NCI-H2029 (cell line): ENCODE measurements at regions not wholly inside any gene's neighbourhood (a gene's known extent, or its start where the extent isn't known, plus 50 kb on each side); places are given as distances from the start of the nearest gene placed in this dataset.

Source experiments
- DNase-seq: peaks from one replicate; lab custom pipeline; 2025; lab: John Stamatoyannopoulos, UW

GRCh38 chr13:37934339-37935191, 65.0 kb upstream of the TRPC4 start:
- no peak for DNase-seq

GRCh38 chr13:37929308-37929707, 59.7 kb upstream of the TRPC4 start:
- no peak for DNase-seq

GRCh38 chr13:37927561-37927960, 58.0 kb upstream of the TRPC4 start:
- DNase-seq, result no peak

GRCh38 chr13:37925878-37926473, 56.4 kb upstream of the TRPC4 start:
- no peak for DNase-seq

- DNase-seq, result no peak
Measured at GRCh38 chr13:37923236-37923635, 53.7 kb upstream of the TRPC4 start.

GRCh38 chr13:37919329-37919880, 49.8 kb upstream of the TRPC4 start:
- no peak for DNase-seq
